GM12892 (cell line): ENCODE measurements at regions not wholly inside any gene's neighbourhood (a gene's known extent, or its start where the extent isn't known, plus 50 kb on each side); places are given as distances from the start of the nearest gene placed in this dataset.

Source experiments
- POLR2A ChIP-seq: IDR thresholded peaks from 2 replicates; pipeline ENCODE4 v1.6.1; 2011; ENCODE audit warnings: low read depth, low read length, control low read depth
- POLR2AphosphoS5 ChIP-seq: IDR thresholded peaks from 2 replicates; pipeline ENCODE4 v1.6.1; 2011; ENCODE audit warnings: low read depth, low read length, control low read depth
- TAF1 ChIP-seq: IDR thresholded peaks from 2 replicates; pipeline ENCODE4 v1.6.1; 2011; ENCODE audit warnings: low read depth, mild to moderate bottlenecking, control low read depth, low read length, borderline replicate concordance

GRCh38 chr10:108615576-108616320 lies 1307.6 kb downstream of the XPNPEP1 start:
- TF ChIP-seq TAF1 (no peak), POLR2A (no peak), POLR2AphosphoS5 (no peak)
